Muscle of leg (tissue), 3 donors: ENCODE measurements at regions not wholly inside any gene's neighbourhood (a gene's known extent, or its start where the extent isn't known, plus 50 kb on each side); places are given as distances from the start of the nearest gene placed in this dataset.

Source experiments
- DNase-seq: peaks from one replicate; pipeline ENCODE4 v3.0.0; 2013
- H3K27ac ChIP-seq: one replicate; pipeline ENCODE4 v1.5.1; 2013; ENCODE audit warnings: mild to moderate bottlenecking, low read length, control low read depth
- H3K27me3 ChIP-seq: one replicate; pipeline ENCODE4 v1.6.1; 2013; ENCODE audit warnings: low read length; ENCODE audit not compliant: control insufficient read depth, insufficient read depth
- H3K36me3 ChIP-seq: one replicate; pipeline ENCODE4 v1.6.1; 2013; ENCODE audit warnings: low read length; ENCODE audit not compliant: control insufficient read depth, insufficient read depth
- H3K4me1 ChIP-seq: one replicate; pipeline ENCODE4 v1.6.1; 2013; ENCODE audit warnings: low read length; ENCODE audit not compliant: control insufficient read depth, insufficient read depth
- H3K4me3 ChIP-seq: one replicate; pipeline ENCODE4 v1.5.1; 2013; ENCODE audit warnings: low read length, control low read depth
- H3K9me3 ChIP-seq: replicated peaks from 2 replicates; pipeline ENCODE4 v1.6.1; 2013; ENCODE audit warnings: low read depth, low read length; ENCODE audit not compliant: control insufficient read depth
- WGBS: methylation state at CpG from one replicate; pipeline ENCODE4 v1.1.5; 2013; ENCODE audit warnings: missing lambda C conversion rate; ENCODE audit not compliant: insufficient coverage; 5-methylcytosine and 5-hydroxymethylcytosine counted together

GRCh38 chr2:30310371-30310770 is 79.0 kb downstream of the LBH start:
- Histone ChIP-seq H3K36me3 (no peaks in the 10 kb centered on the region), H3K27me3 (no peaks in the 10 kb centered on the region), H3K9me3 (no peaks in the 10 kb centered on the region), H3K27ac (no peak overlapping the region), H3K4me1 (no peaks in the 10 kb centered on the region), H3K4me3 (no peak overlapping the region)
- 93% methylated on average over 2 of the region's 5 CpGs for WGBS
- DNase-seq, result no peak

- WGBS, result 54% methylated on average over 3 of the region's 5 CpGs
Measured at GRCh38 chr2:30310955-30311354, 79.6 kb downstream of the LBH start.

DNA sequence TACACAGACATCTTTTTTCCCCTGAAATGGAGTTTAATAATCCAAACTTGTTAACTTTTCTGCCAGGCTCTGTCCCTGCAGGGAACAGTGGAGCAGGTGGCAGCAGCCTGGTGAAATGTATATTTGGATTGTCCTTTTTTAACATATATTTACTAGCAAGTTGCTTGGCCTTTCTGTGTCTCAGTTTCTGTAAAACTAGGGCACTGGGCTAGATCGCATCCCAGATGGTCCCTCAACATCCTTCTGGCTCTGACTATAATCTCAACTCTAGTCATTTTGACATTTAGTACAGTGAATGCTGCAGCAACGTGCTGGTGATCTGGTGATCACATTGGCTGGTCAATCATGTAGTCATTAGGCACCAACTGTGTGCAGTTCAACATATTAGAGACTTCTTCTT is 80.4 kb downstream of the LBH start:
- 70% methylated on average over 2 of the region's 2 CpGs for WGBS
- DNase-seq, result no peak

More at GRCh38 chr2:30310955-30311354, 79.6 kb downstream of the LBH start:
- Histone ChIP-seq H3K36me3 (no peaks in the 10 kb centered on the region), H3K9me3 (no peaks in the 10 kb centered on the region), H3K27ac (no peak overlapping the region), H3K4me1 (no peaks in the 10 kb centered on the region), H3K4me3 (no peak overlapping the region), H3K27me3 (no peaks in the 10 kb centered on the region)
- no peak for DNase-seq

GRCh38 chr2:30312916-30313315 is 81.6 kb downstream of the LBH start:
- no peak for DNase-seq
- Histone ChIP-seq H3K27me3 (no peaks in the 10 kb centered on the region), H3K4me1 (no peaks in the 10 kb centered on the region), H3K36me3 (no peaks in the 10 kb centered on the region), H3K9me3 (no peaks in the 10 kb centered on the region), H3K27ac (no peak overlapping the region), H3K4me3 (no peak overlapping the region)
- WGBS, result 80% methylated on average over 1 of the region's 1 CpG

More for the DNA sequence above, 80.4 kb downstream of the LBH start:
- Histone ChIP-seq H3K4me1 (no peaks in the 10 kb centered on the region), H3K27me3 (no peaks in the 10 kb centered on the region), H3K9me3 (no peaks in the 10 kb centered on the region), H3K36me3 (no peaks in the 10 kb centered on the region), H3K27ac (no peak overlapping the region), H3K4me3 (no peak overlapping the region)

- H3K27ac ChIP-seq, result no peak overlapping the region
- no peaks in the 10 kb centered on the region for H3K9me3 ChIP-seq
- H3K4me3 ChIP-seq, result no peak overlapping the region
- 100% methylated on average over 1 of the region's 3 CpGs for WGBS
- H3K27me3 ChIP-seq, result no peaks in the 10 kb centered on the region
- H3K36me3 ChIP-seq, result no peaks in the 10 kb centered on the region
- no peak for DNase-seq
- H3K4me1 ChIP-seq, result no peaks in the 10 kb centered on the region
Measured at GRCh38 chr2:30314981-30315380, 83.6 kb downstream of the LBH start.

DNA sequence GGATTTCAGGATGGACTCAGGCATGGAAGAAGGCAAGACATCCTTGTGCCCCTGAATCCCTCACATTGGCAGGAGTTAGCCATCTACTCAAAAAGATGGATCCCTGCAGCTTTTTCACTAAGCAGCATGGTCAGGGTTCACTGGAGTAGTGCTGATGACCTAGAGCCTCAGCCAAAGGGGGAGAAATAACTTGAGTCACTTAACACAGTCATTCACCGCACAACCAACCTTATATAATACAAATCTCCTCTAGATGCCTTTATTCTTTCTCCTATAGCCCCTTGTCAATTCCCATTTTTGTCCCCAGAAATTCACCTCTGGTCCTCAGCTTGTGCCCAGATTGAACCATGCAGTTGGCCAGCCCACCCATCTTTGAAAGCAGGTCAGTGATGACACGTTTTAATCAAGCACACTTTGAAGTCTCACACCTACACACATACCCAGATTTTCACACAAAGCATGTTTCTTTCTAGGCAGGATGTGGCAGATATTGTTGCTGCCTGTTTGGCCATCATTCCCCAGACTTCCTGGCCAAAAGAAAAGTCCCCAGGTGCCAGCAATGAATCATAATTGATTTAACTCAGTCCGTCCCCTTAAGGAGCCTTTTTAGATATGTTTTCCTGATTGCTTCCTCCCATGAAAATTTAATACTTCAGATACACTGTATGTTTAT is 84.2 kb downstream of the LBH start:
- 75% methylated on average over 2 of the region's 3 CpGs for WGBS
- Histone ChIP-seq H3K4me3 (no peak overlapping the region), H3K36me3 (no peaks in the 10 kb centered on the region), H3K27ac (no peak overlapping the region), H3K4me1 (no peaks in the 10 kb centered on the region), H3K27me3 (no peaks in the 10 kb centered on the region), H3K9me3 (no peaks in the 10 kb centered on the region)
- DNase-seq, result no peak

DNA sequence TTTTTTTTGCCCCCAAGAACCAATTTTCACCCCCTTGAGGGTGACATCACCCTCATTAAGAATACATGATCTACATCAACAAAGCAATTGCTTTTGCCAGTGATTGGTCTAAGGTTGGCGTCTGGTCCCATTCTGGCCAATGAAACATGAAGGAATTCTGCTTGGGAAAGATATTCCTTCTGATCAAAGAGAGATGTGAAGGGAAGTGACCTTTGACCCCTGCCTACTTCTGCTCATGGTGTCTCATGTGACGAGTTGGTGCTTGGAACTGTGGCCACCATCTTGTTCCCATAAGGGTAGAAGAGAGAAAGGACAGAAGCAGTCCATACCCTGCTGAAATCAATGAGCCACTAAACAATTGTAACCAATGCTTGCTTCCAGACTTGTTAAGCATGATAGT is 85.1 kb downstream of the LBH start:
- no CpG with 5 or more reads among the region's 2 CpGs for WGBS
- H3K27ac ChIP-seq, result no peak overlapping the region

GRCh38 chr2:30318987-30319782 is 87.9 kb downstream of the LBH start:
- WGBS, result 85% methylated on average over 4 of the region's 8 CpGs
- Histone ChIP-seq H3K4me3 (no peak overlapping the region), H3K27me3 (no peaks in the 10 kb centered on the region), H3K36me3 (no peaks in the 10 kb centered on the region), H3K4me1 (no peaks in the 10 kb centered on the region), H3K27ac (no peak overlapping the region), H3K9me3 (no peaks in the 10 kb centered on the region)
- no peak for DNase-seq

More for the DNA sequence above, 85.1 kb downstream of the LBH start:
- DNase-seq, result no peak
- Histone ChIP-seq H3K4me3 (no peak overlapping the region), H3K9me3 (no peaks in the 10 kb centered on the region), H3K27me3 (no peaks in the 10 kb centered on the region), H3K4me1 (no peaks in the 10 kb centered on the region), H3K36me3 (no peaks in the 10 kb centered on the region)

- H3K9me3 ChIP-seq, result no peaks in the 10 kb centered on the region
- no peak for DNase-seq
- no peak overlapping the region for H3K27ac ChIP-seq
- no peak overlapping the region for H3K4me3 ChIP-seq
- 48% methylated on average over 2 of the region's 3 CpGs for WGBS
- H3K36me3 ChIP-seq, result no peaks in the 10 kb centered on the region
- no peaks in the 10 kb centered on the region for H3K4me1 ChIP-seq
- no peaks in the 10 kb centered on the region for H3K27me3 ChIP-seq
Measured at GRCh38 chr2:30321466-30321865, 90.1 kb downstream of the LBH start.

GRCh38 chr2:30323499-30323898 is 92.2 kb downstream of the LBH start:
- Histone ChIP-seq H3K36me3 (no peaks in the 10 kb centered on the region), H3K4me1 (no peaks in the 10 kb centered on the region), H3K9me3 (no peaks in the 10 kb centered on the region), H3K27ac (no peak overlapping the region), H3K4me3 (no peak overlapping the region), H3K27me3 (no peaks in the 10 kb centered on the region)
- no peak for DNase-seq
- 73% methylated on average over 5 of the region's 7 CpGs for WGBS
